Naive B cell (primary cell): ENCODE measurements at regions not wholly inside any gene's neighbourhood (a gene's known extent, or its start where the extent isn't known, plus 50 kb on each side); places are given as distances from the start of the nearest gene placed in this dataset.

Experiments used
- ATAC-seq, 2 donors: fragments of 150-1000 bp; cut with Tn5 transposase; 2 replicates each; pipeline ENCODE4 v1.10.0; 2021; ENCODE audit warnings: low read depth in 2 of 2, mild to moderate bottlenecking in 2 of 2, moderate library complexity in 2 of 2
- DNase-seq: peaks from one replicate; pipeline ENCODE4 v3.0.0; 2022
- H3K27ac Mint-ChIP-seq, 6 donors: one replicate each; pipeline ENCODE4 v1.8.0; 2020 to 2022; ENCODE audit warnings: mild to moderate bottlenecking in 6 of 6, mixed read lengths in 6 of 6, moderate library complexity in 5 of 6, inconsistent platforms in 2 of 6
- H3K27me3 Mint-ChIP-seq, 3 donors: one replicate each; pipeline ENCODE4 v1.8.0; 2021 to 2022; ENCODE audit warnings: mixed read lengths in 3 of 3, mild to moderate bottlenecking in 1 of 3
- H3K36me3 Mint-ChIP-seq, 2 donors: one replicate each; pipeline ENCODE4 v1.8.0; 2020 to 2022; ENCODE audit warnings: mixed read lengths in 2 of 2, inconsistent platforms in 1 of 2, mild to moderate bottlenecking in 1 of 2
- H3K4me1 Mint-ChIP-seq, 3 donors: one replicate each; pipeline ENCODE4 v1.8.0; 2020 to 2022; ENCODE audit warnings: mixed read lengths in 3 of 3, inconsistent platforms in 1 of 3, mild to moderate bottlenecking in 1 of 3, moderate library complexity in 1 of 3
- H3K4me3 Mint-ChIP-seq, 8 donors: one replicate each; pipeline ENCODE4 v1.8.0; 2020 to 2022; ENCODE audit warnings: mild to moderate bottlenecking in 8 of 8, mixed read lengths in 8 of 8, moderate library complexity in 8 of 8, inconsistent platforms in 2 of 8
- H3K9me3 Mint-ChIP-seq, 7 donors: one replicate each; pipeline ENCODE4 v1.8.0; 2020 to 2022; ENCODE audit warnings: mixed read lengths in 7 of 7, mild to moderate bottlenecking in 5 of 7, inconsistent platforms in 2 of 7, moderate library complexity in 1 of 7

DNA sequence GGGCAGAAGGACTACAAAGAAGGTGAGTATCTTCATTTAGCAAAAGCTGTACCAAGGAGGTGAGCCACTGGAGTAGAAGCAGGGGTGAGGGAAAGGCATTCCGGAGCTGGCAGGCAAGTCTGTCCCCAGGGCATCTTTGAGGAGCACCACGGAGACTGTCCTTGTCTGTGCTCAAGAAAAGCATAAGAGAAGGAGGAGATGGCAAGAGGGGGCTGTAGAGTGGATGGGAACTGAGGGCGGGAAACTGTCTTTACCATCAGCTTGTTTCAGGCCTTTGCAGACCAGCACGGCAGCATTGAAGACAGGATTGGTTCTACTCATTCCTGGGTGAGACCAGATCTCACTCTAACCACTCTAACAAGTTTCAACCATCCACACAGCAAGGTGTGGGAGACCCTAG, 355.8 kb downstream of the AJAP1 start:
- Mint-ChIP-seq H3K4me1 (no peaks in the 10 kb centered on the region), H3K9me3 (peaks cover 0 to 6% (median under 1%) of the 10 kb centered on the region in 7 donors), H3K27ac (no peak overlapping the region), H3K36me3 (peaks cover 0 to 2% of the 10 kb centered on the region in 2 donors), H3K4me3 (no peak overlapping the region), H3K27me3 (peaks cover 7 to 20% (median 8%) of the 10 kb centered on the region in 3 donors)
- DNase-seq = no peak
- no peak for ATAC-seq

GRCh38 chr1:5009376-5010065, 355.1 kb downstream of the AJAP1 start:
- Mint-ChIP-seq H3K36me3 (peaks cover 0 to 7% of the 10 kb centered on the region in 2 donors), H3K4me1 (no peaks in the 10 kb centered on the region), H3K27me3 (peaks cover 7 to 20% (median 8%) of the 10 kb centered on the region in 3 donors), H3K27ac (no peak overlapping the region), H3K4me3 (no peak overlapping the region), H3K9me3 (peaks cover 2 to 14% (median 7%) of the 10 kb centered on the region in 7 donors)
- ATAC-seq (no peak), DNase-seq (no peak)

DNA sequence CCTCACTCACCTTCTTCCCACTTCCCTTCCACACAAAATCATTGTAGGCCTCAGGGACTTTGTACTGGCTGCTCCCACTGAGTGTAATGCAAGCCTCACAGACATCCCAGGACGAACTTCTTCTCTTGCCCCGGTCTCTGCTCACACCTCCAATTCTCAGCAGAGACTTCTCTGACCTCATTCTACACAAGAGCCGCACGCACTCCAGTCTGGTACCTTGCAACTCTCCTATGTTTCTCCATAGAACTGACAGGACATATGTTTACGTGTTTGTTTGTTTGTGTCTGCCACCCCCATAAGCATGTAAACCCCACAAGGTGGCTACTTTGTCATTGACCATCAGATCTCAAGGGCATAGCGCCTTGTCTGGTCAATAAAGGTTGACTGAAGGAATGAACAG, 350.8 kb downstream of the AJAP1 start:
- Mint-ChIP-seq H3K4me3 (no peak overlapping the region), H3K36me3 (peaks cover 0 to 7% of the 10 kb centered on the region in 2 donors), H3K9me3 (peaks cover 4 to 25% (median 12%) of the 10 kb centered on the region in 7 donors), H3K27ac (no peak overlapping the region), H3K4me1 (no peaks in the 10 kb centered on the region), H3K27me3 (peaks cover 0 to 8% (median 5%) of the 10 kb centered on the region in 3 donors)
- DNase-seq (no peak), ATAC-seq (no peak)

DNA sequence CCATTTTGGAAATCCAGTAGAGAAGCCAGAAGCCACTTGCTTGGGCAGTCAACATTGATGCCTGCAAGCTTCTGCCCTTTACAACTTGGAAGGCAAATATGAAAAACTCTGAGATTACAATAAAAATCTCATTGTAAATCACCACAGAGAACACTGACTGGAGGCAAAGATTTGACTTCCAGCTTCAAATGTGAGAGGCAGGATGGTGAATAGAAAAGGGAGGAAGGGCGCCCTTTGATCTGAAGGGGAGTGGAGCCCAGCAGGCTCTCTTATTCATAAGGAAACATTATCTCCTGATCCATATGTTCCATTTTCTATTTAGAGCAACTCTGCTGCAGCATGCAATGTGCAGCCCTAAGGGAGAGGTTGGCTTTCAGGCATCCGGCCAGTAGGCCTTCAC, 348.3 kb downstream of the AJAP1 start:
- H3K4me1 Mint-ChIP-seq = no peaks in the 10 kb centered on the region
- H3K27me3 Mint-ChIP-seq = peaks cover 0 to 8% (median 5%) of the 10 kb centered on the region in 3 donors
- H3K36me3 Mint-ChIP-seq = peaks cover 0 to 7% of the 10 kb centered on the region in 2 donors
- H3K27ac Mint-ChIP-seq = no peak overlapping the region
- DNase-seq (no peak), ATAC-seq (no peak)
- H3K9me3 Mint-ChIP-seq = peaks cover 4 to 25% (median 12%) of the 10 kb centered on the region in 7 donors
- no peak overlapping the region for H3K4me3 Mint-ChIP-seq

DNA sequence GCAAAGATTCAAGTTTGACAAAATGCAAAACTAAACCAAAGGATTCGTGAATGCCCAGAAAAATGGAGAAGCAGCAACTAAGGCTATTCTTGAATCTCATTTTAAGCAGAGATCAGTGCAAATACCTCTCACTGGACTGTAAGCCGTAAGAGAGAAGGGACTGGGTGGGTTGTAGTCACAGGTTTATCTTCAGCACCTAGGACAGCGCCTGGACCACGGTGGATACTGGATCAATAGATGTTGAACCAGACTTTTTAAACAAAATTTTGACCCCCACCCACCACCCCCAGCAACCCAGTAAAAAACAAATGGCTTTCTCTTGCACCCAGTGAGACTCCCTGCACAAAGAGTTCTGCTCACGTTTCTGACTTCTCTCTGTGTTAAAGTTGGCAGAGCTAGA, 347.1 kb downstream of the AJAP1 start:
- Mint-ChIP-seq H3K36me3 (peaks cover 0 to 7% of the 10 kb centered on the region in 2 donors), H3K27ac (no peak overlapping the region), H3K27me3 (peaks cover 0 to 9% (median 8%) of the 10 kb centered on the region in 3 donors), H3K4me1 (no peaks in the 10 kb centered on the region), H3K4me3 (no peak overlapping the region), H3K9me3 (peaks cover 4 to 25% (median 12%) of the 10 kb centered on the region in 7 donors)
- no peak for ATAC-seq
- no peak for DNase-seq

DNA sequence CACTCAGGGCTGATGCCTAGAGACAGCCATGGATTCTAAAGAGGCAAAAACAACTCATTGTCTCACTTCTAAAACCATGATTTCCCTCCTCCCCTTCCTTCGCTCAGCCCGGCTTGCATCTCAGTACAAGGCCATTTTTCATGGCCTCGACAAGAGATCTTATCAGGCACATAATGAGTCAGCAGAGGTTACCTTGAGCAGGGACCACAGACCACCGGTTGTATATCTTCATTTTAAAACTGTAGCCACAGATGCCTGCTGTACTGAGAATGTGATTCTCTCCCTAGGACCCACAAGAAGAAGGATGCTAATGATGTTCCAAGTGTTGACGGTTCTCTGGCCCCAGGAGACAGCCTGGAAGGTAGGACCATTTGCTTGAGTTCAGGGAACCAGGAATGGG, 331.9 kb downstream of the AJAP1 start:
- Mint-ChIP-seq H3K36me3 (no peaks in the 10 kb centered on the region), H3K9me3 (peaks cover 0 to 14% (median 5%) of the 10 kb centered on the region in 7 donors), H3K27ac (no peak overlapping the region), H3K4me3 (peak overlapping the region in 1 of 8 donors; percentile 5), H3K4me1 (no peaks in the 10 kb centered on the region), H3K27me3 (no peaks in the 10 kb centered on the region)
- DNase-seq = no peak
- ATAC-seq = no peak

DNA sequence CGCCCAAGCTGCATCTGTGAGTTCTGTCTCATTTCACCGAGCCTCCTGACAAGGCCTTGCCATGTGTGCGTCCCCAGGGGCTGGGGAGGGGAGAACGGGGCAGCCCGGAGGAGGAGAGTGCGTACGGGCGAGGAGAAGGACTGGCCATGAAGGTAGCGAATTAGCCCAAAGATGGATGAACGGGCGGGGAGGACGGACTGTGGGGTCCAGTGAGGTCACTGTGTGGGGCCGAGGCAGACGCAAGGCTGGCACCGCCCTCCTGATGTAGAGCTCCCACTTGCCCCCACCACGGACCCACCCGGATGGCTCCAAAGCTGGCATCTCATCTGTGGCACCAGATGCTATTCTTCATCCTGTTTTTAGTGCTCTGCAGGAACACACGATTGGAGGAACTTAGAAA, 330.4 kb downstream of the AJAP1 start:
- no peak overlapping the region for H3K4me3 Mint-ChIP-seq
- no peaks in the 10 kb centered on the region for H3K4me1 Mint-ChIP-seq
- H3K9me3 Mint-ChIP-seq = peaks cover 0 to 14% (median 5%) of the 10 kb centered on the region in 7 donors
- H3K36me3 Mint-ChIP-seq = no peaks in the 10 kb centered on the region
- no peak overlapping the region for H3K27ac Mint-ChIP-seq
- H3K27me3 Mint-ChIP-seq = no peaks in the 10 kb centered on the region
- DNase-seq = no peak
- ATAC-seq = no peak

- Mint-ChIP-seq H3K27me3 (no peaks in the 10 kb centered on the region), H3K36me3 (no peaks in the 10 kb centered on the region), H3K4me3 (no peak overlapping the region), H3K9me3 (peaks cover 0 to 15% (median 5%) of the 10 kb centered on the region in 7 donors), H3K4me1 (no peaks in the 10 kb centered on the region), H3K27ac (no peak overlapping the region)
- ATAC-seq (no peak), DNase-seq (no peak)
Measured at GRCh38 chr1:4980211-4980610, 325.8 kb downstream of the AJAP1 start.

DNA sequence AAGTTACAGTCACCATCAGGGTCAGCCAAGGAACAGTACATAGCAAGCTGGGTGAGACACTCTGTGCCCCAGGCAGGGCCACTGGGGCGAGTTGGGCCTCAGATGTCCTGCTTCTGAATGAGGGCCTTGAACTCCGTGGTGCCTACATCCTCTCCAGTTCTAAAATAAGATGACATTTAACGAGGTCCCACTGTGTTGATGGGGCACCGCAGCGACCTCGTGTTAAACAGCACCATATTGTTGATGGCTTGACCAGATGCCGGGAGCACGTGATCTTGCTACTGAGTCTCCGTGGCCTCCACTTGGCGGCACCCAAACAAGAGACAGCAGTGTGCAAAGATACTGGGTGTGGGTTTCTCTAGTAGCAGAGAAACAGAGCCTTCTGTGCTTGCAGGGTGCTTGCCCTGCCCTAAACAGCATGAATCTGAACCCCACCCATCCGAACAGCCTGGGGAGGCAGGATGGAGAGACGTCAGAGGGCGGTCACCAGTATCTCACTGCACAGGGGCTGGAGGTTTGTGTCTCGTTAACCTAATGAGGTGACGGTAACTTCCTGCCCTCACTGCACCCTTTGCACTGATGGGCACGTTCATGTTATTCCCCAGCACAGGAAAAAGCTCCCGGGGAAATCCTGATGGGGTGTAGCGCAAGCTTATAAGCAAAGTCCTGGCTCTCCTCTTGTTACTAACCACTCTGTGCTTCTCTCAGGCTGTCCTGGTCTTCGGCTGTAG, 324.4 kb downstream of the AJAP1 start:
- Mint-ChIP-seq H3K27me3 (no peaks in the 10 kb centered on the region), H3K4me1 (no peaks in the 10 kb centered on the region), H3K27ac (peak overlapping the region in 1 of 6 donors; percentile 20), H3K9me3 (peaks cover 0 to 10% (median 5%) of the 10 kb centered on the region in 7 donors), H3K36me3 (no peaks in the 10 kb centered on the region), H3K4me3 (no peak overlapping the region)
- ATAC-seq (no peak), DNase-seq (no peak)

DNA sequence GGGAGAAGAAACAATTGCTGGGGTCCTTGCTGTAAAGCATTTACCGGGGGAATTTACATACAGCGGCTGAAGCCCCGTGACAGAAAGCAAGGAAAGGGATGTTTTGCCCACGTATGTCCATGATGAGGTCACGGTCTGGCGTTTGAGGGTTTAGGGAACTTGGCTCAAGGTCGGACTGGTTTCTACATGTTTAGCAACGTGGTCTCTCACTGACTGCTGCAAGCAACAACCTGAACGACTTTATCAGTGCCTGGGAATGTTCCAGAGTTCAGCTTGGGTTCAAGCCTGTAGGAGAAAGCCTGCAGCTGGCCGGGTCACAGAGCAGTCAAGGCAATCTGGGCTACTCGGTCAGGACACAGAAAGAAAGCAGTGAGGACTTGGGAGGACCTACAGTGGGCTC, 323.3 kb downstream of the AJAP1 start:
- H3K27me3 Mint-ChIP-seq = no peaks in the 10 kb centered on the region
- no peak for DNase-seq
- no peaks in the 10 kb centered on the region for H3K4me1 Mint-ChIP-seq
- no peak overlapping the region for H3K27ac Mint-ChIP-seq
- peaks cover 0 to 8% (median 0%) of the 10 kb centered on the region in 7 donors for H3K9me3 Mint-ChIP-seq
- no peak overlapping the region for H3K4me3 Mint-ChIP-seq
- no peak for ATAC-seq
- no peaks in the 10 kb centered on the region for H3K36me3 Mint-ChIP-seq

DNA sequence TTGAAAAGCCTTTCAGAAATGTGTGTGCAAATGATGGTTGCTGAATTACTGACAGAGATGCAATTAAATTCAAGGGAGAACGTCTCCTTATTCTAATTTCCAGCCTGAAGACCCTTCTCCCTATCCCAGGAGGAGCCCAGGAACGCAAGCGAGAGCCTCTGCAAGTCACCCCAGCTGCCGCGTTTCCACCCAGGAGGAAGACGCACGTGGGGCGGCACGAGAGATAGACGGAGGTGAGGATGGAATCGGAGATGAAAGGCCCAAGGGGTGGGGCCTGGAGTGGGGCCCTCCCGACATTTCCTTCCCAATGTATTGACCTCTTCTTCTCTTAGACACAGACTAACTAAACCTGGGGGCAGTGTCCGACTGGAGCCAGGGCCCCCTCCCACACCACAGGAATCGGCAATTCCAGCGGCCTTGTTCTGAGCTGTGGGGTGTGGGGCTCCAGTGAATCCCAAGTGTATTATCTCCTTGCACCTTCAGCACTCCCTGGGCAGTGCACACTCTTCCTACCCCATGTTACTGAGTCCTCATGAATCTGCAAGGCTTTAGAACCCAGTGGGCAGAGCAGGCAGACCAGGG, 322.5 kb downstream of the AJAP1 start:
- DNase-seq = no peak
- no peak overlapping the region for H3K27ac Mint-ChIP-seq
- H3K4me3 Mint-ChIP-seq = no peak overlapping the region
- no peaks in the 10 kb centered on the region for H3K27me3 Mint-ChIP-seq
- peaks cover 0 to 6% (median 0%) of the 10 kb centered on the region in 7 donors for H3K9me3 Mint-ChIP-seq
- ATAC-seq = no peak
- H3K36me3 Mint-ChIP-seq = no peaks in the 10 kb centered on the region
- H3K4me1 Mint-ChIP-seq = no peaks in the 10 kb centered on the region

- Mint-ChIP-seq H3K27me3 (no peaks in the 10 kb centered on the region), H3K9me3 (peaks cover 0 to 4% (median 0%) of the 10 kb centered on the region in 7 donors), H3K4me1 (no peaks in the 10 kb centered on the region), H3K36me3 (no peaks in the 10 kb centered on the region), H3K27ac (no peak overlapping the region), H3K4me3 (peak overlapping the region in 1 of 8 donors; percentile 36)
- ATAC-seq (no peak), DNase-seq (no peak)
Measured at GRCh38 chr1:4975856-4976255, 321.4 kb downstream of the AJAP1 start.

GRCh38 chr1:4974981-4975685, 320.7 kb downstream of the AJAP1 start:
- no peak overlapping the region for H3K4me3 Mint-ChIP-seq
- DNase-seq = no peak
- peaks cover 0 to 4% (median 0%) of the 10 kb centered on the region in 7 donors for H3K9me3 Mint-ChIP-seq
- no peak for ATAC-seq
- H3K36me3 Mint-ChIP-seq = no peaks in the 10 kb centered on the region
- H3K4me1 Mint-ChIP-seq = no peaks in the 10 kb centered on the region
- no peaks in the 10 kb centered on the region for H3K27me3 Mint-ChIP-seq
- no peak overlapping the region for H3K27ac Mint-ChIP-seq
